SK-N-SH (cell line): ENCODE measurements at regions not wholly inside any gene's neighbourhood (a gene's known extent, or its start where the extent isn't known, plus 50 kb on each side); places are given as distances from the start of the nearest gene placed in this dataset.

Experiments used
- CTCF ChIP-seq: fragments of 200-600 bp; sonication (generic); IDR thresholded peaks from 2 replicates; pipeline ENCODE4 v1.6.1; 2017; ENCODE audit warnings: antibody characterized with exemption, mild to moderate bottlenecking, moderate library complexity
- SMC3 ChIP-seq: IDR thresholded peaks from 2 replicates; pipeline ENCODE4 v1.6.1; 2012; ENCODE audit warnings: low read depth, low read length, improper control_type of control experiment

GRCh38 chr3:189080745-189081144 lies 91.0 kb upstream of the TPRG1 start:
- TF ChIP-seq CTCF (no peak), SMC3 (no peak)
